ENCODE measurements at regions not wholly inside any gene's neighbourhood (a gene's known extent, or its start where the extent isn't known, plus 50 kb on each side); places are given as distances from the start of the nearest gene placed in this dataset.
"Not testable (repeated sequence)": the region's sequence is repeated elsewhere in the genome, so short reads cannot be mapped to it uniquely, and the experiment has no call there.

- DNase-seq = not testable (repeated sequence)
Measured at GRCh38 chr10:109809954-109810353, 113.4 kb downstream of the XPNPEP1 start.

GRCh38 chr10:109801191-109801590, 122.1 kb downstream of the XPNPEP1 start:
- DNase-seq = not testable (repeated sequence)

DNA sequence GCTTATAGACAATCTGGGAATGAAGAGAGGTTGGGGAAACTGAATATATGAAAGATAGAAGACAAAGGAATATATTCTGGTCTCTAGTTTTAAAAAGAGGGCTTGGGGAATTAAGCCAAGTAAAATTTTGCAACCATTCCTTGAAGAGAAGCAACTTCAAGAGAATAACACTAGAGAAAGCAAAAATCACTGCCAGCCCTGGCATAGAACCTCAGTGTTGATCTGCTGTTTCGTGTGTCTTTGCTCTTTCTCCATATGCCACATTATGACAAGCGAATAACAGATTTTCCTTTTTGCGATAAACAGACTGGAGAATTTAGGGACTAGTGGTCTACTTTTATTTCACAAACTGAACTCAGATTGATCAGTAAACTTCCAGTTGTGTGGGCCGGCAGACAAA, 132.7 kb downstream of the XPNPEP1 start:
- no peak for DNase-seq

DNA sequence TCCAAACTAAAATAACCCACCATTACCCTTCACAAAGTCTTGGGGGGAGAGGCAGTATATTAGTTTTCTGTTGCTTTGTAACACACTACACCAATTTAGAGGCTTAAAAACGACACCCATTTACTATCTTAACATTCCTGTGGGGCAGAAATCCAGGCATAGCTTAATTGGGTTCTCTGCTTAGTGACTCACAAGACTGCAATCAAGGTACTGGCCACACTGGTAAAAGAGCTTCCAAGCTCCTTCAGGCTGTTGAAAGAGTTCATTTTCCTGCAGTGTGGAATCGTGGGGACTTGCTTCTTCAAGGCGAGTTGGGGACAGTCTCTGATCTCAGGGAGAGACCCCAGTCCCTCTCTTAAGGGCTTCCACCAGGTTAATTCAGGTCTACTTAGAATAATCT, 139.1 kb downstream of the XPNPEP1 start:
- no peak for DNase-seq

- no peak for DNase-seq
Measured at GRCh38 chr10:109783286-109783685, 140.0 kb downstream of the XPNPEP1 start.

GRCh38 chr10:109780997-109781396, 142.3 kb downstream of the XPNPEP1 start:
- DNase-seq = no peak

- no peak for DNase-seq
Measured at GRCh38 chr10:109778993-109779392, 144.3 kb downstream of the XPNPEP1 start.

- no peak for DNase-seq
Measured at GRCh38 chr10:109774121-109774440, 149.2 kb downstream of the XPNPEP1 start.

DNA sequence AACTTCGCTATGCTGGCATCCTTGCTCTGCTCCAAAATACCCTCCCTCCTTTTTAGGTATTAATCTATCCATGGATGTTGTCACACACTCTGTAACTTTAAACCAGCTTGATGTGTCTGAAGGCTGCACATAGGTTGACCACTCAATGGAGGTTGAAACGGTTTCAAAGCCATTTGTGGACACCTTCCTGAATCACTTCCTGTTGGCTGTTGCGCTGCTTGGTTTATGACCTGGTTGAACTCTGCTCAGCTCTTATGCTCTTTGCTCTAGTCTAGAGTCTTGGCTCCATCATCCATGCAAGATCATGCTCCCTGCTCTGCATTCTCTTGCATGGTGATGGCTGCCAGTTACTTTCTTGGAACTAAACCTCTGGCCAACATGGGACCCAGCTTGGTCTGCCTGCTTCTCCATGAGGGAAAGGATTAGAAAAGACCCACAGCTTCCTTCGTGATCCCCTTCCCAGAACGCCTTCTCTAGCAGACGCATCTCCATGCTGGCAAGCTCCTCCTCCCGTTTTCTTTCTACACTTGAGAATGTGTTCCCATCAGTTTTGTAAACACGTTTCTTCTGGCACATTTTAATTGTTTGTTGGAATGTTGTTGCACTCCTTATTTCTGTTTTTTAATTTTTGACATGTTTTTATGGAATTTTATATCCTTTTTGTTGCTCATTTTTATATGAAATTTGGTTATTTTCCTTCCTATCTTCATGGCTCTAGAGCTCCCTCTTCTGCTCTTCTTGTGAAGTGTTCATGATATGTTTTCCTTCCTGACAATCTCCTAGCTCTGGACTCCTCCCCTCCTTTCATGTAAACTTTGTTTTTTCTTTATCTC, 149.8 kb downstream of the XPNPEP1 start:
- peak; percentile 65 for DNase-seq

DNA sequence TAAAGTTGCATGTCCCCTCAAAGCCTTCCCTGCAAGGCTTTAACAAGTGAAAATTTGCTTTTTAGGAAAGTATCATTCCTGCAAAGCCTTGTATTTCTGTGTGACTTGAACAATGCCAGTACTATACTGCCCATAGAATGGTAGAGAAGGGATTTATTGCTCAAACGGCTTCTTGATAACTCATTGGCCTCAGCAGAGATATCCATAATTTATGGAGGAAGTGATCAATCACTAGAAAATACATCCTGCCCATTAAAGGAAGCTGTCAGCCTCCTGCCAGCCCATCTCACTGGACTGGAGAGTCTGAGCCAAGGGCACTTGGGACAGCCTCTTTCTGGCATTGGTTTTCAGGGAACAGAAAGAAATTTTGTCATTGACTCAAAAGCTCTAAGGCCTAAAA, 152.6 kb downstream of the XPNPEP1 start:
- no peak for DNase-seq

GRCh38 chr10:109769966-109770365, 153.3 kb downstream of the XPNPEP1 start:
- no peak for DNase-seq

- DNase-seq = no peak
Measured at GRCh38 chr10:109765838-109766237, 157.5 kb downstream of the XPNPEP1 start.

DNA sequence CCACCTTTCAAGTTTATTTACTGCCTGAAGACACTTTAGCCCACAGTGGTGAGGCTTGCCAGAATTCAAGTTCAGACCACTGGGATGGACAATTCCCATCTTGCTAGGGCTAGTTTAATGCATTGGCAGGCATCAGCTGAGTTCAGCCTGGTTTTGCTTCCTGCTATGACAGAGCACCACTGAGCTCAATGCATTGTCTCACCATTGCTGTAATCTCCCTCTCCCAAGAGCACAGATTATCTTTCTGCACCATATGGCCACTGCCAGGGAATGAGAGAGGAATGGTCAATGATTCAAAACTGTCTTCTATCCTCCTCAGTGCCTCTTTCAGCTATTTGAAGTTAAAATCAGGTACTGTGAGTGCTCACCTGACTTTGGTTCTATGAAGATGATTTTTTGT, 160.8 kb downstream of the XPNPEP1 start:
- no peak for DNase-seq

DNA sequence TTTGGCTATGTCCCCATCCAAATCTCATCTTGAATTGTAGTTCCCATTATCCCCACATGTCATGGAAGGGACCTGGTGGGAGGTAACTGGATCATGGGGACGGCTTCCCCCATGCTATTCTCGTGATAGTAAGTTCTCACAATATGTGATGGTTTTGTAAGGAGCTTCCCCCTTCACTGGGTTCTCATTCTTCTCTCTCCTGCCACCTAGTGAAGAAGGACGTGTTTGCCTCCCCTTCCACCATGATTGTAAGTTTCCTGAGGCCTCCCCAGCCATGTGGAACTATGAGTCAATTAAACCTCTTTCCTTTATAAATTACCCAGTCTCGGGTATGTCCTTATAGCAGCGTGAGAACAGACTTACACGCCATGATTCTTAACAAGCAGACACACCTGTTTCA, 165.6 kb downstream of the XPNPEP1 start:
- DNase-seq = not testable (repeated sequence)

GRCh38 chr10:109746861-109747260, 176.4 kb downstream of the XPNPEP1 start:
- DNase-seq = no peak

GRCh38 chr10:109744020-109744419, 179.3 kb downstream of the XPNPEP1 start:
- no peak for DNase-seq

- DNase-seq = no peak
Measured at GRCh38 chr10:109743574-109743973, 179.7 kb downstream of the XPNPEP1 start.

DNA sequence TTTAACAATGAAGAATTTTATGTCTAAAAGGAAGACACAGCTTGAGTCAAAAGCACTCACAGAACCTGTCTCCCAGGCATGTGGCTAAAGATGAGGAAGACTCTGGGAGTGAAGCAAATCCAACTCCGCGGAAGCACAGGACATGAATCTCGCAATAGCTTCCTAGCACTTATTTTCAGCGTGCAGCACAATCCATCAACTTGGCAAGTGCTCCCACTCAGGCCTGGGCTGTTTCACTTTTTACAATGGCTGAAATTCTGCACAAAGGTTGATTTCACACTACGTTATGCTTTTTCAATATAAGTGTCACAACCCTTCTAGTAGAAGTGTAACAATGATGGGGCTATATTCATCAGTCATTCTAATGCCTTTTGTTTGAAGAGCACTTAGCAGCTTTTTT, 180.2 kb downstream of the XPNPEP1 start:
- DNase-seq = no peak

DNA sequence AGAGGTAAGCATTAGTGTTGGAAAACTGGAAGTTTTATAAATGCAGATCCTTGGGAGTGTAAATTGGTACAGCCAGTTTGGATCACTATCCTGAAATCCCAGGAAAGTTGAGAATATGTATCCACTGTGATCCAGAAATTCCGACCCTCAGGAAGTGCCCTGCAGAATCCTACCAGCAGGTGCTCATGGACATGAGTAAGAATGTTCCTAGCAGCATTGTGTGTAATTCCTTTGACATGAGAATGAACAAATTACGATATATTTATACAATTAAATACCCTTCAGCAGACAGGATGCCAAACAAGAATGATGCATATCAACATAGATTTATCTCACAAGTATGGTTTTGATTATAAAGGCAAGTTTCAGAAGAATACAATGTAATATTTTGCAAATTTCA, 181.6 kb downstream of the XPNPEP1 start:
- no peak for DNase-seq

DNA sequence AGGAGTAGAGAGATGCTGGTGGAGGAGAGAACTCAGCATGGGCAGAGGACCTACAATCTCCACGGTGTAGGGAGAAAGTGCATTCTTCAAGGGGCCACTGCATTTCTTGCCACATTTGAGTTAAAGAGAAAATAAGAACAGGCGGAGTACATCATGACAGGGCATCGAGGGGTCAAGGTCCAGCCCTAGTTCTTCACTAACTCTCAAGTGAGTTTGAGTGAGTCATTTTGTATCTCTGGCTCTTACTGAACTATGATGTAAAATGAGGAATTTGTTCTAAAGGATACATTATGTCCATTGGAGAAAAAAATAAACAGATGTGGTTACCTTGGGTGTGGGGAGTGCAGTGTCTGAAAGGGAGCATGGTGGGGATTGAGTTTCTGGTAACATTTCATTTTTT, 182.9 kb downstream of the XPNPEP1 start:
- no peak for DNase-seq

DNA sequence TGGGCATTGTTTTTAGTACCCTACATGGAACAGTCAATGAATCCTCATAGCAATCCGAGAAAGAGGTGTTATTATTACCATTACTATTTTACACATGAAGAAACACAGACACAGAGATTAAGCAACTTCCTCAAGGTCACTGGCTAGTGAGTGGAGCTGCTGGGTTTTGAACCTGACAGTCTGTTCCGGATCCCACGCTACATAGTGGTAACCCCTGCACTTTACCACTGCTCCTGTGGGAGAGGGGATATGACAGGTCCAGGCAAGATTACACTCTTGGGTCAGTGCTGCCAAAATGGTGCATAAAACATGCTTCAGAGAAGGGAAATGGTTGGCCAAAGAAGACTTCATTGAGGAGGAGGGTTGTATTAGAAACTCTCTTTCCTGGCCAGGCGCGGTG, 185.7 kb downstream of the XPNPEP1 start:
- no peak for DNase-seq

DNA sequence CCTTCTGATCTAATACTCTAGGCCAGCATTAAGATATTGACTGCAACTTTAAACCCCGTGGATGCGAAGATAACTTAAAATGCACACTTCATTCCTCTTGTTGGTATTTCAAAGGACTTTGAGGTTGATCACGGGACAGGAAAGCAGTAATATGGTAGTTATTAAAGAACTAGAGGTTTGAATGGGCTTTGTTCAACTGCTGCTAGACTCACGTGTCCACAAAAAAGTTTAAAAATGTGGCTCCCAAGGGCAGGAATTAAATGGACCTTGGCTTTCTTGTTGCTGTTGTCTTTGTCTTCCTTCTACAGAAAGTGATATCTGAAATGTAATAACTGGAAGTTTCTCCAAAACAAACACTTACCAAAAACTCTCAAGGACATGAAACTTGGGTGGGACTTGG, 186.3 kb downstream of the XPNPEP1 start:
- no peak for DNase-seq

DNA sequence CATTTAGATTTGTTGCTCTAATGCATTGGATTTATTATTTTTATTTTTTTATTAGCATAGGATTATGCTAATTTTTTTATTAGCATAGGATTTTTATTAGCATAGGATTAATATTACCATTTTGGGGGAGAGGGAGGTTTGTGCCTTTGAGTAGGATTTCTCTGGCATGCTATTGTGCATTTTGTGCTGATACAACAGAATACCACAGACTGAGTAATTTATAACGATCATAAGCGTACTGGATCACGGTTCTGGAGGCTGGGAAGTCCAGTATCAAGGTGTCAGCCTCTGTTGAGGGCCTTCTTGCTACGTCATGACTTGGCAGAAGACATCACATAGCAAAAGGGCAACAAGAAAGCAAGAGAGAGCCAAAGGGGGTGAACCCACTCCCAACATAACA, 187.5 kb downstream of the XPNPEP1 start:
- DNase-seq = no peak

DNA sequence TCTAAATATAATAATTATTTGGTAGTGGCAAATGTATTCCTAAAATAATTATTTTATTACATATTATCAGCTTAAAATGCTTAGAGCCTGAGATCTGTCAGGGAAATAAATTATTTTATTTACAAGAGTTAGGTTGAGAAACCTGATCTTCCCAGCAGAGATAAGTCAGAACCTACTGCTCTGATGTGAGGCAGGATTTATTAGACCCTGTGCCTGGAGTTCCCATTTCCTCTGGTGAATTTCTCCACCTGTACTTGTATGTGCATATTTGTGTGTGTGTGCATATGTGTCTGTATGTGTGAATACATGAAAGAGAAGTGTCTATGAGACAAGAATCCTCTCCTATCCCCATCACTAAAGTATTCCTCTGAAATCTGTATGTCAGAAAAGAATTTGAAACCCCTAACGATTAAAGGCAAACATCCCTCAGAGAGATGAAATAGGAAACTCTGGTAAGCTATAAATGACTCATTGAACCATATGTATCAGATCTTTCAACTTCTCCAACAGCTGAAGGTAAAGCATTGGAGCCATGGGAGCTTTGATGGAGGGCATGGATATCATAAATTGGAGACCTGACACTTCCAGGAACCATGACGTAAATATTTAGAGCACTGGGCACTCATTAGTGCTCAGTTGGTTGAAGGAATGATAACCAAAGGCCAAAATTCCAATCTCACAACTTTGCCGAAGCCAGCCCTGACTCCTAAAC, 190.9 kb downstream of the XPNPEP1 start:
- DNase-seq = no peak

DNA sequence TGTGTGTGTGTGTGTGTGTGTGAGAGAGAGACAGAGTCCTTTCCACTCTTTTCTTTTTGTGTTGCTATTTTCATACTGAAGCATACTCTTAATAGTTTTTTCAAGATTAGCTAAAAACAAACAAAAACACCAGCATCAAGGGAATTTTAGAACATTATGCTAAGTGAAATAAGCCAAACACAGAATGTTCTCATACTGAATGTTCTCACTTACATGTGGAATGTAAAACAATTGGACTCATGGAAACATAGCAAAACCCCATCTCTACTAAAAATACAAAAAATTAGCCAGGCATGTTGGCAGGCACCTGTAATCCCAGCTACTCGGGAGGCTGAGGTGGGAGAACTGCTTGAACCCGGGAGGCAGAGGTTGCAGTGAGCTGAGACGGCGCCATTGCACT, 193.4 kb downstream of the XPNPEP1 start:
- DNase-seq = not testable (repeated sequence)

Measured in hematopoietic multipotent progenitor cell treated with erythropoietin and hydrocortisone succinate and interleukin-3 and kit ligand, for 6 days (in vitro differentiated cells).